H1 (cell line): ENCODE measurements at regions not wholly inside any gene's neighbourhood (a gene's known extent, or its start where the extent isn't known, plus 50 kb on each side); places are given as distances from the start of the nearest gene placed in this dataset.

Source experiments
- CTCF ChIA-PET: fragments of 300-600 bp; sonication (Branson Sonifier 250); formaldehyde crosslinking; loops from one replicate; lab custom pipeline; 2021; ENCODE audit not compliant: partially characterized antibody; lab: Charles Lee
- POLR2A ChIA-PET: fragments of 300-600 bp; sonication (Branson Sonifier 250); formaldehyde crosslinking; loops from one replicate; lab custom pipeline; 2021; ENCODE audit warnings: inconsistent platforms; ENCODE audit not compliant: partially characterized antibody; lab: Charles Lee
- DNase-seq, 2 experiments: peaks; one replicate each; pipeline versions ENCODE4 v3.0.0 to v3.0.0-alpha.2; 2010 to 2022; ENCODE audit warnings: low spot score in 2 of 2, low read depth in 1 of 2, mixed read lengths in 1 of 2
- FAIRE-seq: peaks from 2 replicates; lab custom pipeline; 2011; peaks lifted over from hg19 to GRCh38; lab: Jason Lieb, UNC
- H2AFZ ChIP-seq: 2 replicates; pipeline ENCODE4 v1.8.1; 2012; ENCODE audit warnings: low read length, inconsistent platforms
- H2AK5ac ChIP-seq: 2 replicates; pipeline ENCODE4 v1.6.1; 2013; ENCODE audit warnings: low read depth, low read length
- H2BK120ac ChIP-seq: replicated peaks from 2 replicates; pipeline ENCODE3; 2013; ENCODE audit warnings: low read depth, low read length, inconsistent platforms
- H2BK12ac ChIP-seq: 2 replicates; pipeline ENCODE4 v1.6.1; 2013; ENCODE audit warnings: low read depth, low read length
- H2BK15ac ChIP-seq: 2 replicates; pipeline ENCODE4 v1.6.1; 2013; ENCODE audit warnings: low read length
- H2BK20ac ChIP-seq: 2 replicates; pipeline ENCODE4 v1.6.1; 2013; ENCODE audit warnings: low read length
- H2BK5ac ChIP-seq: 2 replicates; pipeline ENCODE4 v1.6.1; 2013; ENCODE audit warnings: low read depth, low read length
- H3K14ac ChIP-seq: 2 replicates; pipeline ENCODE4 v1.6.1; 2013; ENCODE audit warnings: inconsistent platforms; ENCODE audit not compliant: insufficient read length
- H3K18ac ChIP-seq: 2 replicates; pipeline ENCODE4 v1.6.1; 2013; ENCODE audit warnings: low read length; ENCODE audit errors: extremely low read depth
- H3K23ac ChIP-seq: 2 replicates; pipeline ENCODE4 v1.6.1; 2013; ENCODE audit warnings: inconsistent platforms; ENCODE audit not compliant: insufficient read length
- H3K23me2 ChIP-seq: 2 replicates; pipeline ENCODE4 v1.6.1; 2013; ENCODE audit warnings: low read depth, low read length
- H3K27ac ChIP-seq: 2 replicates; pipeline ENCODE4 v1.6.1; 2011; ENCODE audit warnings: low read depth, low read length, inconsistent platforms
- H3K27me3 ChIP-seq, 4 experiments: replicated peaks in 1 of 4; 1 replicate in 1 of 4; 2 replicates in 3 of 4; pipeline versions ENCODE4 v1.6.1 to v1.8.1; 2011 to 2013; ENCODE audit warnings: low read length in 3 of 4, mild to moderate bottlenecking in 3 of 4, inconsistent platforms in 2 of 4, mixed read lengths in 2 of 4, moderate library complexity in 1 of 4; ENCODE audit not compliant: control insufficient read depth in 3 of 4, insufficient read depth in 3 of 4; ENCODE audit errors: extremely low read depth in 1 of 4
- H3K36me3 ChIP-seq, 4 experiments: 2 replicates each; pipeline versions ENCODE4 v1.6.1 to v1.8.1; 2011 to 2013; ENCODE audit warnings: mild to moderate bottlenecking in 4 of 4, low read length in 3 of 4, moderate library complexity in 2 of 4, control low read depth in 1 of 4, inconsistent platforms in 1 of 4; ENCODE audit not compliant: insufficient read depth in 4 of 4, control insufficient read depth in 2 of 4
- H3K4ac ChIP-seq: replicated peaks from 2 replicates; pipeline ENCODE3; 2013; ENCODE audit warnings: low read length, low read depth, mixed read lengths, inconsistent platforms; ENCODE audit not compliant: insufficient read length
- H3K4me1 ChIP-seq, 4 experiments: replicated peaks in 1 of 4; 1 replicate in 1 of 4; 2 replicates in 3 of 4; pipeline versions ENCODE4 v1.6.1 to v1.8.1; 2011 to 2013; ENCODE audit warnings: low read length in 3 of 4, inconsistent platforms in 2 of 4, mixed read lengths in 1 of 4; ENCODE audit not compliant: insufficient read depth in 4 of 4, control insufficient read depth in 3 of 4
- H3K4me2 ChIP-seq, 2 experiments: 2 replicates each; pipeline versions ENCODE4 v1.6.1 to v1.8.1; 2011 to 2013; ENCODE audit warnings: low read depth in 2 of 2, low read length in 2 of 2, control low read depth in 1 of 2, inconsistent platforms in 1 of 2, mild to moderate bottlenecking in 1 of 2; ENCODE audit not compliant: insufficient read depth in 1 of 2
- H3K4me3 ChIP-seq, 4 experiments: fragments of 200-600, 300-600 bp in 1 of 4; sonication (generic), shearing (Covaris generic), sonication (Bioruptor Twin) in 1 of 4; 2 replicates each; pipeline versions ENCODE4 v1.5.1 to v1.8.1; 2011 to 2016; ENCODE audit warnings: low read length in 4 of 4, low read depth in 3 of 4, control low read depth in 2 of 4, inconsistent platforms in 2 of 4, mild to moderate bottlenecking in 2 of 4, mixed read lengths in 1 of 4, moderate library complexity in 1 of 4; ENCODE audit not compliant: insufficient read depth in 2 of 4; ENCODE audit errors: extremely low read depth in 1 of 4
- H3K56ac ChIP-seq: replicated peaks from 2 replicates; pipeline ENCODE3; 2013; ENCODE audit warnings: low read depth, mild to moderate bottlenecking, mixed read lengths, low read length, inconsistent platforms; ENCODE audit not compliant: insufficient read length
- H3K79me1 ChIP-seq: 2 replicates; pipeline ENCODE4 v1.6.1; 2013; ENCODE audit warnings: low read depth, low read length, control low read depth
- H3K79me2 ChIP-seq, 2 experiments: 2 replicates each; pipeline versions ENCODE4 v1.6.1 to v1.8.1; 2012 to 2013; ENCODE audit warnings: low read length in 2 of 2, mild to moderate bottlenecking in 2 of 2, inconsistent platforms in 1 of 2; ENCODE audit not compliant: insufficient read depth in 2 of 2, control insufficient read depth in 1 of 2
- H3K9ac ChIP-seq, 4 experiments: replicated peaks in 1 of 4; 1 replicate in 1 of 4; 2 replicates in 3 of 4; pipeline versions ENCODE4 v1.6.1 to v1.8.1; 2011 to 2013; ENCODE audit warnings: low read depth in 3 of 4, low read length in 3 of 4, control low read depth in 2 of 4, mild to moderate bottlenecking in 2 of 4, moderate library complexity in 2 of 4, inconsistent platforms in 1 of 4; ENCODE audit errors: extremely low read depth in 1 of 4
- H3K9me3 ChIP-seq, 2 experiments: 2 replicates each; pipeline versions ENCODE4 v1.6.1 to v1.8.1; 2012 to 2013; ENCODE audit warnings: mild to moderate bottlenecking in 2 of 2, moderate library complexity in 2 of 2, control low read depth in 1 of 2, inconsistent platforms in 1 of 2, low read depth in 1 of 2, low read length in 1 of 2, mixed read lengths in 1 of 2; ENCODE audit not compliant: insufficient read depth in 2 of 2
- H4K20me1 ChIP-seq, 2 experiments: replicated peaks in 1 of 2; 2 replicates each; pipeline versions ENCODE3 to v1.8.1; 2011 to 2013; ENCODE audit warnings: inconsistent platforms in 2 of 2, low read length in 2 of 2, mild to moderate bottlenecking in 1 of 2; ENCODE audit not compliant: insufficient read depth in 2 of 2, control insufficient read depth in 1 of 2
- H4K5ac ChIP-seq: 2 replicates; pipeline ENCODE4 v1.6.1; 2013; ENCODE audit warnings: low read length, low read depth, mixed read lengths, inconsistent platforms; ENCODE audit not compliant: insufficient read length
- H4K8ac ChIP-seq: 2 replicates; pipeline ENCODE4 v1.8.0; 2013; ENCODE audit warnings: mild to moderate bottlenecking, moderate library complexity, low read length, inconsistent platforms; ENCODE audit not compliant: insufficient read depth; ENCODE audit errors: extremely low read depth
- H4K91ac ChIP-seq: replicated peaks from 2 replicates; pipeline ENCODE3; 2013; ENCODE audit warnings: low read length, mixed read lengths, inconsistent platforms; ENCODE audit not compliant: insufficient read length
- ASH2L ChIP-seq: fragments of 200-600, 300-600 bp; sonication (generic); IDR thresholded peaks from one replicate; pipeline ENCODE4 v1.7.1; 2017; ENCODE audit warnings: low read length
- ATF2 ChIP-seq: IDR thresholded peaks from 2 replicates; pipeline ENCODE4 v1.6.1; 2012; ENCODE audit warnings: low read length, inconsistent platforms
- BCL11A ChIP-seq, 2 experiments: IDR thresholded peaks; one replicate each; pipeline ENCODE4 v1.6.1; 2011; ENCODE audit warnings: low read depth in 2 of 2, low read length in 2 of 2, mild to moderate bottlenecking in 2 of 2
- BRCA1 ChIP-seq: IDR thresholded peaks from 2 replicates; pipeline ENCODE4 v1.6.1; 2012; ENCODE audit warnings: low read depth, low read length, improper control_type of control experiment
- CHD1 ChIP-seq: IDR thresholded peaks from 2 replicates; pipeline ENCODE4 v1.6.1; 2012; ENCODE audit warnings: low read depth, low read length, improper control_type of control experiment
- KDM1A ChIP-seq: fragments of 200-600, 300-600 bp; sonication (generic); IDR thresholded peaks from 2 replicates; pipeline ENCODE4 v1.7.1; 2016; ENCODE audit warnings: mild to moderate bottlenecking, low read length, borderline replicate concordance
- KDM5A ChIP-seq: fragments of 200-600 bp; IDR thresholded peaks from 2 replicates; pipeline ENCODE4 v1.7.1; 2012; ENCODE audit warnings: mild to moderate bottlenecking, low read length, inconsistent platforms, mixed read lengths
- MAFK ChIP-seq: IDR thresholded peaks from 2 replicates; pipeline ENCODE4 v1.6.1; 2012; ENCODE audit warnings: low read depth, mild to moderate bottlenecking, improper control_type of control experiment, low read length
- RFX5 ChIP-seq: IDR thresholded peaks from 2 replicates; pipeline ENCODE4 v1.6.1; 2011; ENCODE audit warnings: low read depth, low read length, improper control_type of control experiment, borderline replicate concordance
- RXRA ChIP-seq: IDR thresholded peaks from 2 replicates; pipeline ENCODE4 v1.6.1; 2011; ENCODE audit warnings: low read depth, mild to moderate bottlenecking, low read length, moderate library complexity; ENCODE audit not compliant: insufficient read depth
- SRF ChIP-seq: IDR thresholded peaks from 2 replicates; pipeline ENCODE4 v1.6.1; 2011; ENCODE audit warnings: mild to moderate bottlenecking, low read depth, low read length, moderate library complexity
- WGBS, 2 experiments: shearing (Covaris generic) in 1 of 2; methylation state at CpG; one replicate each; pipeline versions ENCODE4 v1.1.6 to v1.1.7; 2013 to 2015; ENCODE audit warnings: low lambda C conversion rate in 2 of 2, mixed read lengths in 2 of 2, inconsistent platforms in 1 of 2, low coverage in 1 of 2, missing lambda C conversion rate in 1 of 2; ENCODE audit not compliant: insufficient replicate concordance in 2 of 2, insufficient coverage in 1 of 2, insufficient read length in 1 of 2; ENCODE audit errors: extremely low coverage in 1 of 2, missing lambda C conversion rate in 1 of 2; 5-methylcytosine and 5-hydroxymethylcytosine counted together

DNA sequence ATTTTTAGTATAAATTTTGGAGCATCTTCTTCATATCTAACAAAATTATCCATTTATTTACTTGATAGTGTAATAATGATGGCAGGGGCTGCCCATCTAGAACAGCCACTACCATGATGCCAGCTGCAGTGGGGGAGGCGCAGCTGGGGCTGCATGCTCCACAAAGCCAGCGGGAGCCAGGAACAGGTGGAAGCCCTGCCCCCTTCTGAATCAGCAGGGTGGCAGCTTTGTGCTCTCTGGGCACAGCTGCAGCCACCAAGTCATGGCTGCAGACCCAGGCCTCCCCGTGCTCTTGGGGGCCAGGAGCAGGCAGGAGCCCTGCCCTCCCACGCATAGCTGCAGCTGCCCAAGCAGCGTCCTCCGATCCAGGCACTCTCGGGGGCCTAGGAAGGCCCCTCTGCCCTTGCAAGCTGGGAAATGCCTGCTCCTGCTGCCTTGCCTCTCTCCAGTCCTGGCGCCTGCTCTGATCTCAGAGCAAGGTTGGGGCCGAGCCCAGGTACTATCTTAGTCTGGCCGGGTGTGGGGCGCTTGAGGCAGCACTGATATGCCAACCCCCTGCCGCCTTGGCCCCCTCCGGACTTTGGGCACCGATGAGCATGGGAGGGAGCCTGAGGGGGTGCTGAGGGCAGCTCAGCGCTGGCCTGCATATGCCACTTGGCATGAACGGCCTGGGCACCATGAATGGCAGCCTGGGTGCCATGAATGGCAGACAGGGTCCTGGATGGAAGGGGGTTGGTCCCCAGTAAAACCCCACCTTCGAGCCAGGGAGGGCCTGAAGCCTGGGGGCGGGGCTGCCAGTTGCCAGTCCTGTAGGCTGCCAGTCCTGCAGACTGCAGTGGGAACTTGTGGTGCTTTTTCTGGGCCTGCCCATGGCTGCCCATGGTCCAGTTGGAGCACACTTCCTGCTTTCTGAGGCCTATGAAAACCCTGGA, 1110.8 kb upstream of the POT1 start:
- Histone ChIP-seq H3K36me3 (no peaks in the 10 kb centered on the region), H2BK12ac (0 out of 2 replicates have a peak overlapping the region, but pooled peaks have one; percentile 9), H3K79me1 (no peaks in the 10 kb centered on the region), H4K5ac (no peak overlapping the region), H2BK5ac (no peak overlapping the region), H2AFZ (peak overlapping the region; percentile 92; the same call in 1 of the 2 replicates), H3K4me1 (peaks cover 0 to 2% (median 0%) of the 10 kb centered on the region in 4 experiments; a peak in 2 of 7 replicates), H2BK20ac (no peak overlapping the region), H3K27ac (no peak overlapping the region), H2AK5ac (no peak overlapping the region), H3K9me3 (no peaks in the 10 kb centered on the region), H2BK15ac (peak overlapping the region; percentile 72; the same call in 1 of the 2 replicates), H3K79me2 (no peaks in the 10 kb centered on the region), H3K4me3 (no peak overlapping the region), H4K20me1 (no peaks in the 10 kb centered on the region), H3K4me2 (no peak overlapping the region), H3K23me2 (no peaks in the 10 kb centered on the region), H3K4ac (no peak overlapping the region), H3K23ac (no peak overlapping the region), H3K27me3 (no peaks in the 10 kb centered on the region), H4K8ac (no peak overlapping the region; the same call in 1 of the 2 replicates), H2BK120ac (no peak overlapping the region), H4K91ac (peak overlapping the region; percentile 15), H3K18ac (no peak overlapping the region), H3K56ac (no peak overlapping the region), H3K14ac (no peak overlapping the region), H3K9ac (no peak overlapping the region; a peak in 1 of 7 replicates)
- 80% methylated on average over 14 of the region's 18 CpGs; no CpG with 5 or more reads in 1 of the 2 experiments for WGBS, 2 experiments
- ChIA-PET CTCF (interaction anchor here (0.6 to 0.7 kb wide), 3 partner anchors 53 to 397 kb away, joined by 3 read pairs; no protein-coding TSS in a partner anchor), POLR2A (no interaction called here)
- TF ChIP-seq RXRA (no peak), SRF (no peak), BCL11A (IDR thresholded peaks at IDR 0.05; ENCODE audit: low read depth in 2 of 2, low read length in 2 of 2) (no peak), CHD1 (no peak), MAFK (no peak), ATF2 (no peak), KDM1A (no peak), RFX5 (no peak), KDM5A (no peak), ASH2L (no peak), BRCA1 (no peak)
- no peak for DNase-seq
- no peak for FAIRE-seq
